Upper lobe of left lung (tissue), 4 donors: ENCODE measurements at regions not wholly inside any gene's neighbourhood (a gene's known extent, or its start where the extent isn't known, plus 50 kb on each side); places are given as distances from the start of the nearest gene placed in this dataset.

Source experiments
- POLR2A ChIP-seq, 4 donors: fragments of 450-650 bp; IDR thresholded peaks; one replicate each; pipeline ENCODE4 v1.5.1; 2016 to 2017; ENCODE audit warnings: antibody characterized with exemption in 4 of 4, mild to moderate bottlenecking in 2 of 4
- POLR2AphosphoS5 ChIP-seq, 2 donors: sonication (generic); formaldehyde crosslinking; IDR thresholded peaks; one replicate each; pipeline ENCODE4 v1.5.1; 2017; ENCODE audit warnings: antibody characterized with exemption in 2 of 2
- TF ChIP-seq, protein P1 (sequence below), 6 experiments: fragments of 450-650 bp in 4 of 6; fragments of 200-600 bp in 2 of 6; sonication (generic) in 2 of 6; IDR thresholded peaks; one replicate each; pipeline ENCODE4 v1.5.1; 2016 to 2019; ENCODE audit warnings: antibody characterized with exemption in 6 of 6

DNA sequence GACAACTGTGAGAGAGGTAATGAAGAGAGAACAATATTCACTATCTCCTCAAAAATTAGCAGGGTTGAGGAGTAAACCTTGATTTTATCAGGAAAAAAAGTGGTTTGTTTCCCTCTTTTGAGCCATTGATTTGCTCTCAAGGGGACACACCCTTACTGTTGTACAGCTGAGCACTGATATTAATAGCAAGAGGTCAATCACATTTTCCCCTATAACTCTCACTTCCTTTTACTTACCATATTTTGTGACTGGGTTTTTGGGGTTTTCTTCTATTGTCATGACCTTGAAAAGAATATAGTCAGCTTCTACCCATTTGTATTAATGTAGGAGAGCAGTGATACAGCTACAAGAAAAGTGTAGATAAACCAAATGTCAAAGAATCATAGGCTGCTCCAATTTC, 70.2 kb upstream of the LONRF3 start:
- TF ChIP-seq, protein P1, sequence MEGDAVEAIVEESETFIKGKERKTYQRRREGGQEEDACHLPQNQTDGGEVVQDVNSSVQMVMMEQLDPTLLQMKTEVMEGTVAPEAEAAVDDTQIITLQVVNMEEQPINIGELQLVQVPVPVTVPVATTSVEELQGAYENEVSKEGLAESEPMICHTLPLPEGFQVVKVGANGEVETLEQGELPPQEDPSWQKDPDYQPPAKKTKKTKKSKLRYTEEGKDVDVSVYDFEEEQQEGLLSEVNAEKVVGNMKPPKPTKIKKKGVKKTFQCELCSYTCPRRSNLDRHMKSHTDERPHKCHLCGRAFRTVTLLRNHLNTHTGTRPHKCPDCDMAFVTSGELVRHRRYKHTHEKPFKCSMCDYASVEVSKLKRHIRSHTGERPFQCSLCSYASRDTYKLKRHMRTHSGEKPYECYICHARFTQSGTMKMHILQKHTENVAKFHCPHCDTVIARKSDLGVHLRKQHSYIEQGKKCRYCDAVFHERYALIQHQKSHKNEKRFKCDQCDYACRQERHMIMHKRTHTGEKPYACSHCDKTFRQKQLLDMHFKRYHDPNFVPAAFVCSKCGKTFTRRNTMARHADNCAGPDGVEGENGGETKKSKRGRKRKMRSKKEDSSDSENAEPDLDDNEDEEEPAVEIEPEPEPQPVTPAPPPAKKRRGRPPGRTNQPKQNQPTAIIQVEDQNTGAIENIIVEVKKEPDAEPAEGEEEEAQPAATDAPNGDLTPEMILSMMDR (IDR thresholded peaks at IDR 0.05) = no peak
- TF ChIP-seq POLR2A (IDR thresholded peaks at IDR 0.05) = no peak
- TF ChIP-seq POLR2AphosphoS5 (IDR thresholded peaks at IDR 0.05) = no peak
